Astrocyte of the cerebellum (primary cell): ENCODE measurements at regions not wholly inside any gene's neighbourhood (a gene's known extent, or its start where the extent isn't known, plus 50 kb on each side); places are given as distances from the start of the nearest gene placed in this dataset.

Experiments used
- DNase-seq: peaks from one replicate; pipeline ENCODE4 v3.0.0-alpha.2; 2011; ENCODE audit warnings: low read depth
- H3K4me3 ChIP-seq: 2 replicates; pipeline ENCODE4 v1.5.1; 2011; ENCODE audit warnings: mild to moderate bottlenecking, low read depth, low read length, moderate library complexity
- CTCF ChIP-seq: IDR thresholded peaks from 2 replicates; pipeline ENCODE4 v1.5.1; 2012; ENCODE audit warnings: low read length, low read depth, moderate library complexity, mild to moderate bottlenecking; ENCODE audit errors: missing control alignments
- in situ Hi-C: cut with HindIII; loops from 2 replicates; pipeline ENCODE4 v1.10.0; 2017; ENCODE audit warnings: low sequenced_read_pairs

GRCh38 chr7:26549281-26549944 is 257.8 kb downstream of the SNX10 start:
- no peak for TF ChIP-seq CTCF
- DNase-seq: no peak
- in situ Hi-C loops: no loop called here
- H3K4me3 ChIP-seq: no peak overlapping the region

GRCh38 chr7:26550492-26550891 is 258.8 kb downstream of the SNX10 start:
- no peak overlapping the region for H3K4me3 ChIP-seq
- TF ChIP-seq CTCF: no peak
- in situ Hi-C loops: no loop called here
- no peak for DNase-seq

GRCh38 chr7:26551740-26552139 is 260.1 kb downstream of the SNX10 start:
- in situ Hi-C loops: no loop called here
- no peak for TF ChIP-seq CTCF
- no peak overlapping the region for H3K4me3 ChIP-seq
- DNase-seq: no peak

GRCh38 chr7:26553128-26553527 is 261.5 kb downstream of the SNX10 start:
- DNase-seq: no peak
- in situ Hi-C loops: no loop called here
- H3K4me3 ChIP-seq: no peak overlapping the region
- TF ChIP-seq CTCF: no peak

- no peak overlapping the region for H3K4me3 ChIP-seq
- TF ChIP-seq CTCF: no peak
- DNase-seq: no peak
- in situ Hi-C loops: no loop called here
Measured at GRCh38 chr7:26553582-26553981, 261.9 kb downstream of the SNX10 start.

GRCh38 chr7:26554952-26555351 is 263.3 kb downstream of the SNX10 start:
- TF ChIP-seq CTCF: no peak
- in situ Hi-C loops: no loop called here
- H3K4me3 ChIP-seq: no peak overlapping the region
- no peak for DNase-seq
